ENCODE measurements at regions not wholly inside any gene's neighbourhood (a gene's known extent, or its start where the extent isn't known, plus 50 kb on each side); places are given as distances from the start of the nearest gene placed in this dataset.

- no peak for TF ChIP-seq CTCF (IDR thresholded peaks at IDR 0.05; ENCODE audit: extremely low read depth, insufficient read depth, missing control alignments)
- no peak for DNase-seq (ENCODE audit: low spot score)
- in situ Hi-C loops (cut with MboI; ENCODE audit: low pct_unique_long_range_greater_than_20kb, low sequenced_read_pairs, unreplicated experiment) = no loop called here
Measured at GRCh38 chr14:48900565-48900964, 685.6 kb downstream of the RPS29 start.

- in situ Hi-C loops (cut with MboI; ENCODE audit: low pct_unique_long_range_greater_than_20kb, low sequenced_read_pairs, unreplicated experiment) = no loop called here
- no peak for TF ChIP-seq CTCF (IDR thresholded peaks at IDR 0.05; ENCODE audit: extremely low read depth, insufficient read depth, missing control alignments)
- no peak for DNase-seq (ENCODE audit: low spot score)
Measured at GRCh38 chr14:48890333-48890732, 695.8 kb downstream of the RPS29 start.

GRCh38 chr14:48876806-48877340 lies 709.3 kb downstream of the RPS29 start:
- TF ChIP-seq CTCF (IDR thresholded peaks at IDR 0.05; ENCODE audit: extremely low read depth, insufficient read depth, missing control alignments) = no peak
- DNase-seq (ENCODE audit: low spot score) = no peak
- in situ Hi-C loops (cut with MboI; ENCODE audit: low pct_unique_long_range_greater_than_20kb, low sequenced_read_pairs, unreplicated experiment) = no loop called here

- no peak for TF ChIP-seq CTCF (IDR thresholded peaks at IDR 0.05; ENCODE audit: extremely low read depth, insufficient read depth, missing control alignments)
- in situ Hi-C loops (cut with MboI; ENCODE audit: low pct_unique_long_range_greater_than_20kb, low sequenced_read_pairs, unreplicated experiment) = no loop called here
- DNase-seq (ENCODE audit: low spot score) = no peak
Measured at GRCh38 chr14:48874711-48875110, 711.5 kb downstream of the RPS29 start.

- TF ChIP-seq CTCF (IDR thresholded peaks at IDR 0.05; ENCODE audit: extremely low read depth, insufficient read depth, missing control alignments) = no peak
- no peak for DNase-seq (ENCODE audit: low spot score)
- in situ Hi-C loops (cut with MboI; ENCODE audit: low pct_unique_long_range_greater_than_20kb, low sequenced_read_pairs, unreplicated experiment) = no loop called here
Measured at GRCh38 chr14:48857366-48857765, 728.8 kb downstream of the RPS29 start.

- in situ Hi-C loops (cut with MboI; ENCODE audit: low pct_unique_long_range_greater_than_20kb, low sequenced_read_pairs, unreplicated experiment) = no loop called here
- no peak for TF ChIP-seq CTCF (IDR thresholded peaks at IDR 0.05; ENCODE audit: extremely low read depth, insufficient read depth, missing control alignments)
- DNase-seq (ENCODE audit: low spot score) = no peak
Measured at GRCh38 chr14:48853159-48853558, 733.0 kb downstream of the RPS29 start.
